K562 (cell line): ENCODE measurements at regions not wholly inside any gene's neighbourhood (a gene's known extent, or its start where the extent isn't known, plus 50 kb on each side); places are given as distances from the start of the nearest gene placed in this dataset.

Source experiments
- ATAC-seq: fragments of 200-7000 bp; cut with Tn5 transposase; 3 replicates; pipeline ENCODE4 v1.9.1; 2020; ENCODE audit warnings: moderate library complexity
- BruUV-seq: library from RNA; stranded (reverse); fragments of 400-500 nt; replicated peaks from 2 replicates; lab custom pipeline; 2021; lab: Mats Ljungman, UMichigan
- CTCF ChIA-PET: fragments of 300-600 bp; formaldehyde crosslinking; extraction: SDS; loops from one replicate; lab custom pipeline; 2021; ENCODE audit warnings: low intra/inter-chr PET ratio; lab: Yijun Ruan, JAX
- POLR2A ChIA-PET: fragments of 300-600, 350-650 bp; sonication (Branson Sonifier 250); formaldehyde crosslinking; extraction: SDS; loops from one replicate; lab custom pipeline; 2021; ENCODE audit warnings: antibody characterized with exemption, inconsistent platforms; lab: Yijun Ruan, JAX
- DNase-seq, 4 experiments: peaks; one replicate each; pipeline versions ENCODE4 v3.0.0 to v3.0.0-alpha.2; 2011 to 2018; ENCODE audit warnings: low spot score in 3 of 4, mixed read lengths in 3 of 4; ENCODE audit errors: extremely low read depth in 1 of 4
- FAIRE-seq: peaks from 2 replicates; lab custom pipeline; 2011; peaks lifted over from hg19 to GRCh38; lab: Jason Lieb, UNC
- H2AFZ ChIP-seq: 2 replicates; pipeline ENCODE4 v1.6.0; 2011; ENCODE audit warnings: low read depth, low read length, control low read depth, inconsistent platforms
- H3K27ac ChIP-seq: fragments of 200-600 bp; 3 replicates; pipeline ENCODE4 v1.8.0; 2011; ENCODE audit warnings: low read depth, mild to moderate bottlenecking, control low read depth, inconsistent platforms, low read length, moderate library complexity, mixed read lengths; ENCODE audit errors: extremely low read depth
- H3K27me3 ChIP-seq, 2 experiments: fragments of 300-600 bp in 1 of 2; 2 replicates in 1 of 2; 3 replicates in 1 of 2; pipeline versions ENCODE4 v1.6.0 to v1.8.0; 2011; ENCODE audit warnings: inconsistent platforms in 2 of 2, low read length in 2 of 2, mild to moderate bottlenecking in 1 of 2, mixed read lengths in 1 of 2, moderate library complexity in 1 of 2; ENCODE audit not compliant: control insufficient read depth in 2 of 2, insufficient read depth in 2 of 2
- H3K36me3 ChIP-seq: fragments of 300-600 bp; 3 replicates; pipeline ENCODE4 v1.8.0; 2011; ENCODE audit warnings: mild to moderate bottlenecking, low read length, inconsistent platforms; ENCODE audit not compliant: control insufficient read depth, insufficient read depth
- H3K4me1 ChIP-seq, 2 experiments: fragments of 200-600 bp in 1 of 2; replicated peaks in 1 of 2; 2 replicates in 1 of 2; 3 replicates in 1 of 2; pipeline versions ENCODE4 v1.5.1 to v1.8.0; 2011; ENCODE audit warnings: inconsistent platforms in 2 of 2, low read length in 2 of 2, mild to moderate bottlenecking in 1 of 2, mixed read lengths in 1 of 2, moderate library complexity in 1 of 2; ENCODE audit not compliant: control insufficient read depth in 2 of 2, insufficient read depth in 2 of 2
- H3K4me2 ChIP-seq: 2 replicates; pipeline ENCODE4 v1.6.1; 2011; ENCODE audit warnings: low read length, control low read depth, inconsistent platforms, mixed read lengths; ENCODE audit not compliant: insufficient read depth
- H3K4me3 ChIP-seq: fragments of 200-600 bp; sonication (generic), shearing (Covaris generic); 2 replicates; pipeline ENCODE4 v1.5.1; 2016; ENCODE audit warnings: control low read depth, inconsistent platforms
- H3K79me2 ChIP-seq: fragments of 200-600 bp; 3 replicates; pipeline ENCODE4 v1.8.0; 2011; ENCODE audit warnings: low read length, inconsistent platforms; ENCODE audit not compliant: control insufficient read depth, insufficient read depth
- H3K9ac ChIP-seq, 2 experiments: 2 replicates each; pipeline versions ENCODE4 v1.6.0 to v1.6.1; 2011; ENCODE audit warnings: low read depth in 2 of 2, low read length in 2 of 2, control low read depth in 1 of 2, inconsistent platforms in 1 of 2, mild to moderate bottlenecking in 1 of 2, mixed read lengths in 1 of 2; ENCODE audit not compliant: insufficient read depth in 1 of 2
- H3K9me1 ChIP-seq: one replicate; pipeline ENCODE4 v1.6.0; 2011; ENCODE audit warnings: inconsistent platforms, mild to moderate bottlenecking, low read length, moderate library complexity; ENCODE audit not compliant: control insufficient read depth, insufficient read depth
- H3K9me3 ChIP-seq: replicated peaks from 2 replicates; pipeline ENCODE4 v1.5.1; 2011; ENCODE audit warnings: low read depth, low read length, inconsistent platforms; ENCODE audit not compliant: control insufficient read depth, insufficient read depth
- H4K20me1 ChIP-seq: replicated peaks from 2 replicates; pipeline ENCODE4 v1.6.1; 2011; ENCODE audit warnings: low read length, inconsistent platforms, mixed read lengths; ENCODE audit not compliant: control insufficient read depth, insufficient read depth
- JUN ChIP-seq, 2 experiments: sonication (generic) in 1 of 2; formaldehyde crosslinking in 1 of 2; IDR thresholded peaks; 2 replicates each; pipeline versions ENCODE4 v1.6.1 to v1.8.0; 2012 to 2022; ENCODE audit warnings: borderline replicate concordance in 2 of 2, mild to moderate bottlenecking in 2 of 2, improper control_type of control experiment in 1 of 2, low read depth in 1 of 2, low read length in 1 of 2, missing genetic modification reagents in 1 of 2
- NBN ChIP-seq: fragments of 450-650 bp; IDR thresholded peaks from 2 replicates; pipeline ENCODE4 v1.6.1; 2016; ENCODE audit warnings: low read depth, mild to moderate bottlenecking
- PRPF4 ChIP-seq: fragments of 200-400 bp; formaldehyde crosslinking; IDR thresholded peaks from one replicate; pipeline ENCODE4 v1.6.1; 2017; ENCODE audit warnings: low read length, low read depth, mild to moderate bottlenecking; ENCODE audit not compliant: insufficient read depth, poor library complexity, severe bottlenecking
- PTBP1 ChIP-seq: fragments of 200-400 bp; formaldehyde crosslinking; IDR thresholded peaks from 2 replicates; pipeline ENCODE4 v1.6.1; 2017; ENCODE audit warnings: low read depth, low read length
- SIX5 ChIP-seq, 2 experiments: IDR thresholded peaks; 2 replicates each; pipeline ENCODE4 v1.6.1; 2011; ENCODE audit warnings: low read length in 2 of 2, borderline replicate concordance in 1 of 2, low read depth in 1 of 2, mild to moderate bottlenecking in 1 of 2, moderate library complexity in 1 of 2; ENCODE audit not compliant: insufficient read depth in 1 of 2
- TEAD4 ChIP-seq, 2 experiments: sonication (generic) in 1 of 2; formaldehyde crosslinking in 1 of 2; IDR thresholded peaks; 2 replicates each; pipeline versions ENCODE4 v1.6.1 to v1.8.0; 2012 to 2022; ENCODE audit warnings: borderline replicate concordance in 1 of 2, inconsistent platforms in 1 of 2, low read length in 1 of 2, mild to moderate bottlenecking in 1 of 2, missing genetic modification reagents in 1 of 2
- TFAP4 ChIP-seq: sonication (generic); formaldehyde crosslinking; IDR thresholded peaks from 2 replicates; pipeline ENCODE4 v1.8.0; 2022; ENCODE audit warnings: missing genetic modification reagents, mild to moderate bottlenecking, moderate library complexity, borderline replicate concordance
- ZFPM2 ChIP-seq: fragments of 250-450 bp; sonication (Bioruptor Pico); IDR thresholded peaks from 2 replicates; pipeline ENCODE4 v1.5.1; 2022; ENCODE audit warnings: mild to moderate bottlenecking
- ZKSCAN3 ChIP-seq: fragments of 250-450 bp; sonication (Bioruptor Pico); IDR thresholded peaks from 2 replicates; pipeline ENCODE4 v1.4.0; 2020
- ZNF324 ChIP-seq: fragments of 250-450 bp; sonication (Bioruptor Pico); IDR thresholded peaks from 2 replicates; pipeline ENCODE4 v1.4.0; 2020; ENCODE audit warnings: mild to moderate bottlenecking
- ZNF445 ChIP-seq: fragments of 250-450 bp; sonication (Bioruptor Pico); IDR thresholded peaks from 2 replicates; pipeline ENCODE4 v1.4.0; 2020; ENCODE audit warnings: low read depth, mild to moderate bottlenecking, moderate library complexity
- ZNF695 ChIP-seq: fragments of 450-650 bp; formaldehyde crosslinking; IDR thresholded peaks from 2 replicates; pipeline ENCODE4 v1.4.0; 2020; ENCODE audit warnings: mild to moderate bottlenecking, moderate library complexity
- in situ Hi-C: fragments of 300-500 bp; cut with MboI; formaldehyde crosslinking; loops from 4 replicates; pipeline ENCODE4 v1.15.0; 2018; ENCODE audit warnings: inconsistent platforms, mixed read lengths
- intact Hi-C: fragments of 100-400 bp; cut with micrococcal nuclease; formaldehyde crosslinking; loops from 2 replicates; pipeline ENCODE4 v1.14.2; 2022

GRCh38 chr2:146193619-146194018 lies 1651.2 kb upstream of the ACVR2A start:
- Histone ChIP-seq H3K9me3 (no peaks in the 10 kb centered on the region; the same call in 1 of the 2 replicates), H4K20me1 (no peaks in the 10 kb centered on the region), H3K27ac (no peak overlapping the region), H3K36me3 (no peaks in the 10 kb centered on the region), H3K9me1 (no peaks in the 10 kb centered on the region), H2AFZ (no peak overlapping the region), H3K9ac (no peak overlapping the region), H3K4me3 (no peak overlapping the region), H3K27me3 (no peaks in the 10 kb centered on the region), H3K4me1 (no peaks in the 10 kb centered on the region), H3K4me2 (no peak overlapping the region), H3K79me2 (no peaks in the 10 kb centered on the region)
- intact Hi-C loops (no loop called here), in situ Hi-C loops (no loop called here)
- no peak for ATAC-seq
- POLR2A ChIA-PET = no interaction called here
- CTCF ChIA-PET = no interaction called here
- TF ChIP-seq ZFPM2 (CRISPR knock-in tag) = no peak
- TF ChIP-seq ZNF695 (CRISPR knock-in tag) = no peak
- TF ChIP-seq SIX5 (IDR thresholded peaks at IDR 0.05; ENCODE audit: borderline replicate concordance in 1 of 2, insufficient read depth in 1 of 2, low read depth in 1 of 2, low read length in 2 of 2) = no peak
- TF ChIP-seq ZNF324 = no peak
- TF ChIP-seq PRPF4 = no peak
- TF ChIP-seq TEAD4 (IDR thresholded peaks at IDR 0.05; ENCODE audit: low read length) = no peak
- TF ChIP-seq TEAD4 (CRISPR knock-in tag; IDR thresholded peaks at IDR 0.05; ENCODE audit: borderline replicate concordance) = no peak
- no peak for TF ChIP-seq JUN (IDR thresholded peaks at IDR 0.05; ENCODE audit: borderline replicate concordance, low read depth, low read length)
- TF ChIP-seq JUN (CRISPR knock-in tag; IDR thresholded peaks at IDR 0.05; ENCODE audit: borderline replicate concordance) = no peak
- no peak for TF ChIP-seq ZKSCAN3 (CRISPR knock-in tag)
- no peak for TF ChIP-seq TFAP4 (CRISPR knock-in tag)
- TF ChIP-seq ZNF445 (CRISPR knock-in tag) = no peak
- no peak for TF ChIP-seq PTBP1
- TF ChIP-seq NBN = no peak
- DNase-seq = no peak
- no peak for FAIRE-seq
- no TSS peak for BruUV-seq
